HG03575 (cell line): ENCODE measurements at regions not wholly inside any gene's neighbourhood (a gene's known extent, or its start where the extent isn't known, plus 50 kb on each side); places are given as distances from the start of the nearest gene placed in this dataset.

Experiments
- ATAC-seq: cut with Tn5 transposase; IDR thresholded peaks from one replicate; pipeline ENCODE4 v1.9.1; 2021; ENCODE audit not compliant: unreplicated experiment, insufficient number of reproducible peaks, low FRiP score; ENCODE audit errors: extremely low read depth

- no peak for ATAC-seq
Observed at GRCh38 chr10:105875050-105875449, 1234.0 kb downstream of the SORCS3 start.

- no peak for ATAC-seq
Observed at GRCh38 chr10:105872665-105873064, 1231.6 kb downstream of the SORCS3 start.

GRCh38 chr10:105868935-105869334 lies 1227.8 kb downstream of the SORCS3 start:
- ATAC-seq, result no peak

- no peak for ATAC-seq
Observed at GRCh38 chr10:105864854-105865253, 1223.8 kb downstream of the SORCS3 start.

GRCh38 chr10:105857268-105858264 lies 1216.5 kb downstream of the SORCS3 start:
- no peak for ATAC-seq

- ATAC-seq, result no peak
Observed at GRCh38 chr10:105855791-105856190, 1214.7 kb downstream of the SORCS3 start.

GRCh38 chr10:105844676-105845570 lies 1203.8 kb downstream of the SORCS3 start:
- no peak for ATAC-seq

GRCh38 chr10:105844241-105844640 lies 1203.2 kb downstream of the SORCS3 start:
- ATAC-seq, result no peak

GRCh38 chr10:105843786-105844185 lies 1202.7 kb downstream of the SORCS3 start:
- ATAC-seq, result no peak

- no peak for ATAC-seq
Observed at GRCh38 chr10:105840288-105840770, 1199.2 kb downstream of the SORCS3 start.

GRCh38 chr10:105838392-105838791 lies 1197.3 kb downstream of the SORCS3 start:
- ATAC-seq, result no peak

- ATAC-seq, result peak; percentile 96
Observed at GRCh38 chr10:105837951-105838350, 1196.9 kb downstream of the SORCS3 start.

GRCh38 chr10:105834261-105835059 lies 1193.4 kb downstream of the SORCS3 start:
- no peak for ATAC-seq

GRCh38 chr10:105827133-105827532 lies 1186.0 kb downstream of the SORCS3 start:
- no peak for ATAC-seq

GRCh38 chr10:105807935-105808587 lies 1167.0 kb downstream of the SORCS3 start:
- no peak for ATAC-seq

GRCh38 chr10:105803206-105803605 lies 1162.1 kb downstream of the SORCS3 start:
- no peak for ATAC-seq

- ATAC-seq, result no peak
Observed at GRCh38 chr10:105800641-105801040, 1159.6 kb downstream of the SORCS3 start.

GRCh38 chr10:105798328-105798889 lies 1157.3 kb downstream of the SORCS3 start:
- ATAC-seq, result no peak
